ENCODE measurements at regions not wholly inside any gene's neighbourhood (a gene's known extent, or its start where the extent isn't known, plus 50 kb on each side); places are given as distances from the start of the nearest gene placed in this dataset.

DNA sequence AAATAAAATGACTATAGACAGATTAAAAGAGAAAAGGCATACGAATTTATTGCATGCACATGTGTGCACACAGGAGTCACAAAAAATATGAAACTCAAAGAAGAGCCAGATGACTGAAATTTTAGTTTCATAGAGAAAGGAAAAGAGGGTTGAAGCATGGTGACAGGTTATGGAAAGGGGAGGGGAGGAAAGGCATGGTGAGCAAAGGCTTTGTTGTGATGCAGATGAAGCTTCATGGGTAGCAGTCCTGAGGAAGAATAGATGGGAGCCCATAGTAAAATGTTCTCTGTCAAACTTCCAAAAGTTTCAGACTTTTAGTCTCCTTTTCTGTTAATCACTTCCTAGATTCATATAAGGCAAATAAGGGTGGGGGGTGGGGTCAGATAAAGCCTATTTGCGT, 612.7 kb upstream of the ATP2B1 start:
- no peak for TF ChIP-seq CTCF (IDR thresholded peaks at IDR 0.05; ENCODE audit: control extremely low read depth, extremely low read depth, low read depth, missing control alignments)
- ChIA-PET CTCF (interaction anchor here (1.6 kb wide), 1 partner anchor 9 kb away, joined by 3 read pairs; no protein-coding TSS in a partner anchor), POLR2A (no interaction called here)
- no peak for DNase-seq (ENCODE audit: extremely low spot score)

GRCh38 chr12:90311561-90311960, 602.9 kb upstream of the ATP2B1 start:
- no peak for TF ChIP-seq CTCF (IDR thresholded peaks at IDR 0.05; ENCODE audit: control extremely low read depth, extremely low read depth, low read depth, missing control alignments)
- ChIA-PET POLR2A (no interaction called here), CTCF (interaction anchor here (1.7 kb wide), 1 partner anchor 12 kb away, joined by 3 read pairs; no protein-coding TSS in a partner anchor)
- no peak for DNase-seq (ENCODE audit: extremely low spot score)

DNA sequence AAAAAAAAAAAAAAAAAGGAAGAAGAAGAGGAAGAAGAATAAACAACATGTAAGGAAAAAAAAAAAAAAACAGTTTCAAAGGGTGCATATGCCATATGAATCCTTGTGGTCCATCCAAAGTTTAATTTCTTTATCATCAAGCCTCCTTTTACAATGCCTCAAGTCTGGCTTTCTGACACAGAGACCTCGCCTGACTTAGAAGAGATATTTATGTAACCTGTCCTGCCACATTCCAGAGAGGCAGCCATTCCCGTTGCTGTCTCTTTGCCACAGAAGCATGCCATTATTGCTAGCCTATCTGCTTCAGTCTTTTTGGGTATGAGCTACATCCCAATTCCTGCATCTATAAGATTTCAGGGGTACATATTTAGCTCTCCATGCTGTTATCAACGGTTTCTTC, 596.7 kb upstream of the ATP2B1 start:
- POLR2A ChIA-PET, result no interaction called here
- DNase-seq (ENCODE audit: extremely low spot score), result no peak
- no peak for TF ChIP-seq CTCF (IDR thresholded peaks at IDR 0.05; ENCODE audit: control extremely low read depth, extremely low read depth, low read depth, missing control alignments)
- CTCF ChIA-PET, result interaction anchor here (1.4 kb wide), 1 partner anchor 9 kb away, joined by 3 read pairs; no protein-coding TSS in a partner anchor

- no peak for TF ChIP-seq CTCF (IDR thresholded peaks at IDR 0.05; ENCODE audit: control extremely low read depth, extremely low read depth, low read depth, missing control alignments)
- POLR2A ChIA-PET, result no interaction called here
- CTCF ChIA-PET, result interaction anchor here (1.4 kb wide), 1 partner anchor 10 kb away, joined by 3 read pairs; no protein-coding TSS in a partner anchor
- no peak for DNase-seq (ENCODE audit: extremely low spot score)
Observed at GRCh38 chr12:90304231-90304630, 595.6 kb upstream of the ATP2B1 start.

DNA sequence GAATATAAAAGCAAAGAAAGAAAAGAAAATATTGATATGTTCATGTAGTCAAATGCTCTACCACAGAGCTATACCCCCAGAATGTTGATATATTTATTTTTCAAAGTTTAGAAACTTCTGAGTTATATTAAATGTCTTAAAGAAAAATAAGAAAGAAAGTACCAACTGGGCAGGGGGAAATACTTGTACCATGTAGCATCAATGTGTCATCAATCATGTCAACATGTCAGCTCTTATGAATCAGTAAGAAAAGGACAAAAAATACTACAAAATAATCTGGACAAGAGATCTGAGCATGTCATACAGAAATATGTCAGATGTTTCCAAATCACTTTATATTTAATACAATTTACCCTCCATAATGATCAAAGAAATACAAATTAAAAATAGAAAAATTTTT, 595.1 kb upstream of the ATP2B1 start:
- DNase-seq (ENCODE audit: extremely low spot score), result no peak
- no peak for TF ChIP-seq CTCF (IDR thresholded peaks at IDR 0.05; ENCODE audit: control extremely low read depth, extremely low read depth, low read depth, missing control alignments)
- CTCF ChIA-PET, result no interaction called here
- POLR2A ChIA-PET, result no interaction called here

- ChIA-PET CTCF (no interaction called here), POLR2A (no interaction called here)
- no peak for DNase-seq (ENCODE audit: extremely low spot score)
- no peak for TF ChIP-seq CTCF (IDR thresholded peaks at IDR 0.05; ENCODE audit: control extremely low read depth, extremely low read depth, low read depth, missing control alignments)
Observed at GRCh38 chr12:90301561-90302133, 593.0 kb upstream of the ATP2B1 start.

Data from GM10248 (cell line).